HCT116 (cell line): ENCODE measurements at regions not wholly inside any gene's neighbourhood (a gene's known extent, or its start where the extent isn't known, plus 50 kb on each side); places are given as distances from the start of the nearest gene placed in this dataset.

ENCODE experiments used
- EGR1 ChIP-seq: IDR thresholded peaks from 2 replicates; pipeline ENCODE4 v1.6.1; 2012; ENCODE audit warnings: low read depth
- TCF7L2 ChIP-seq: IDR thresholded peaks from 2 replicates; pipeline ENCODE4 v1.7.0; 2011; ENCODE audit warnings: borderline replicate concordance, inconsistent platforms; ENCODE audit not compliant: insufficient read depth, insufficient read length; ENCODE audit errors: extremely low read depth
- ZNF274 ChIP-seq: fragments of 200-500 bp; sonication (Bioruptor generic); IDR thresholded peaks from 2 replicates; pipeline ENCODE4 v1.6.1; 2014; ENCODE audit warnings: mild to moderate bottlenecking, low read depth, low read length, inconsistent platforms
- TF ChIP-seq, protein P1 (sequence below): IDR thresholded peaks from 2 replicates; pipeline ENCODE4 v1.6.1; 2012
- TF ChIP-seq, protein P2 (sequence below), 3 experiments: fragments of 200-600 bp in 1 of 3; sonication (generic) in 1 of 3; IDR thresholded peaks in 2 of 3; conservative IDR thresholded peaks in 1 of 3; 2 replicates each; pipeline ENCODE4 v1.5.1; 2012 to 2017; ENCODE audit warnings: low read depth in 2 of 3, low read length in 2 of 3, antibody characterized with exemption in 1 of 3, borderline replicate concordance in 1 of 3, control low read depth in 1 of 3, mild to moderate bottlenecking in 1 of 3, mixed read lengths in 1 of 3, mixed run types in 1 of 3, moderate library complexity in 1 of 3; ENCODE audit not compliant: insufficient read depth in 1 of 3
- TF ChIP-seq, protein P3 (sequence below): IDR thresholded peaks from 2 replicates; pipeline ENCODE4 v1.6.1; 2012

DNA sequence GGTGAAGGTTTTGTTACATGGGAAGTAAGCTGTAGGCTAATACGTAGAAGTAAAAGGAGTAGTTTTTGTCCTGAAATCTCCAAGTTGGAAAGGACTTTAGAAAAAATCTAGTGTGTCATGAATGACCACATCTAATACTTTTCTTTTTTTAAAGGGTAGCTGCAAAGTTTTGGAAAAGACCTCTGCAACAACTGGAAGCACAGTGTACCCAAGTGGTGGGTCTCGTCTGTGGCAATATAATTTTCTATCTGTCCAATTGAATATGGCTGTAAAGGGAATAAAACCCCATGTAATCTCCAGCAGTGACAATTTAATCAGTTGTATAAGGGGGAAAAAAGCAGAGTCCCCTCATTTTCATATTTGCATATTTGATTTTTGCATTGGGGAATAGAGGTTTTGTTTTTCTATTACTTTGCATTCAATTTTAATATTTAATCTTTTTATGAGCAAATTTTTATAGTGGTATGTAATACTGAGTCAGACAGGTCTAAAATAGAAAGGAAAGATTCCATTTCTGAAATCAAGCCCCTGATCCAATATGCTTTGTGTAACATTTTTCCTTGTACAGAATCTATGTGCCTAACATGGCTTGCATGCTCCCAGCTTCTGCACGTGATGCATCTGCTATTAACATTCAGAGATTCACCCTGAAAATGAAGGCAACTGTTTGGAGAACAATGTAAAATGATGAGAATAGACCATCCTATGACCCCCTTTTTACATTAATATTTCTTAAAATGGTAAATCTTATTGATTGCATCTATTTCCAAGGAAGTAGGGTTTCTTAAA, 531.4 kb downstream of the ZIC1 start:
- TF ChIP-seq, protein P1, sequence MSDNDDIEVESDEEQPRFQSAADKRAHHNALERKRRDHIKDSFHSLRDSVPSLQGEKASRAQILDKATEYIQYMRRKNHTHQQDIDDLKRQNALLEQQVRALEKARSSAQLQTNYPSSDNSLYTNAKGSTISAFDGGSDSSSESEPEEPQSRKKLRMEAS, result no peak
- TF ChIP-seq TCF7L2 (no peak), EGR1 (no peak), ZNF274 (no peak)
- TF ChIP-seq, protein P2, sequence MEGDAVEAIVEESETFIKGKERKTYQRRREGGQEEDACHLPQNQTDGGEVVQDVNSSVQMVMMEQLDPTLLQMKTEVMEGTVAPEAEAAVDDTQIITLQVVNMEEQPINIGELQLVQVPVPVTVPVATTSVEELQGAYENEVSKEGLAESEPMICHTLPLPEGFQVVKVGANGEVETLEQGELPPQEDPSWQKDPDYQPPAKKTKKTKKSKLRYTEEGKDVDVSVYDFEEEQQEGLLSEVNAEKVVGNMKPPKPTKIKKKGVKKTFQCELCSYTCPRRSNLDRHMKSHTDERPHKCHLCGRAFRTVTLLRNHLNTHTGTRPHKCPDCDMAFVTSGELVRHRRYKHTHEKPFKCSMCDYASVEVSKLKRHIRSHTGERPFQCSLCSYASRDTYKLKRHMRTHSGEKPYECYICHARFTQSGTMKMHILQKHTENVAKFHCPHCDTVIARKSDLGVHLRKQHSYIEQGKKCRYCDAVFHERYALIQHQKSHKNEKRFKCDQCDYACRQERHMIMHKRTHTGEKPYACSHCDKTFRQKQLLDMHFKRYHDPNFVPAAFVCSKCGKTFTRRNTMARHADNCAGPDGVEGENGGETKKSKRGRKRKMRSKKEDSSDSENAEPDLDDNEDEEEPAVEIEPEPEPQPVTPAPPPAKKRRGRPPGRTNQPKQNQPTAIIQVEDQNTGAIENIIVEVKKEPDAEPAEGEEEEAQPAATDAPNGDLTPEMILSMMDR (IDR thresholded peaks at IDR 0.05 in 2 of 3, conservative IDR thresholded peaks at IDR 0.05 in 1 of 3; ENCODE audit: borderline replicate concordance in 1 of 3, insufficient read depth in 1 of 3, low read depth in 2 of 3, low read length in 2 of 3), result no peak
- TF ChIP-seq, protein P3, sequence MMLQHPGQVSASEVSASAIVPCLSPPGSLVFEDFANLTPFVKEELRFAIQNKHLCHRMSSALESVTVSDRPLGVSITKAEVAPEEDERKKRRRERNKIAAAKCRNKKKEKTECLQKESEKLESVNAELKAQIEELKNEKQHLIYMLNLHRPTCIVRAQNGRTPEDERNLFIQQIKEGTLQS, result no peak
